ENCODE measurements at regions not wholly inside any gene's neighbourhood (a gene's known extent, or its start where the extent isn't known, plus 50 kb on each side); places are given as distances from the start of the nearest gene placed in this dataset.

DNA sequence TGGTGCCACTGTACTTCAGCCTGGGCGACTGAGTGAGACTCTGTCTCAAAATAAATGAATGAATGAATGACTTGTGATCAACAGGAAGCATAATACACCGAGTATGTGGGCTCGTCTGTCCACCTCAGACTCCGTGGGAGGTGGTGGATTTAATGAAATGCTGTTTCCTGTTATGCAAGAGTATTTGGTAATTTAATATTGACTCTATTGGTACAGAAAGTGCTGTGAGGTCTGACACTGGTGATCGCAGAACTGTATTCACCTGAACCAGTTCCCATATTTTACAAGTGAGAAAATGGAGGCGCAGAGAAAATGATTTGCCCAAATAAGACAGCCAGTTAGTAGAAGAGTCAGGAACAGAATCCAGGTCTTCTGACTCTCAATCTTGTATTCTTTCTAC, 423.3 kb downstream of the RAPGEF2 start:
- no peaks in the 10 kb centered on the region for H3K4me1 ChIP-seq (ENCODE audit: control insufficient read depth in 5 of 5, insufficient read depth in 5 of 5, low read length in 5 of 5)
- no peak for TF ChIP-seq CTCF (IDR thresholded peaks at IDR 0.05; ENCODE audit: control extremely low read depth, extremely low read depth)
- H3K36me3 ChIP-seq (ENCODE audit: control insufficient read depth in 4 of 4, insufficient read depth in 4 of 4, low read length in 4 of 4) = no peaks in the 10 kb centered on the region
- H3K9me3 ChIP-seq (ENCODE audit: control insufficient read depth in 4 of 4, insufficient read depth in 3 of 4, low read length in 3 of 4) = no peaks in the 10 kb centered on the region
- no peak overlapping the region for H3K9ac ChIP-seq (ENCODE audit: insufficient read depth in 1 of 2, low read length in 2 of 2)
- 52 to 73% methylated on average over 6 of the region's 6 CpGs for WGBS, 2 donors
- DNase-seq (no peak), ATAC-seq (ENCODE audit: insufficient read depth, low FRiP score) (no peak)
- H3K4me3 ChIP-seq = no peak overlapping the region
- H3K27me3 ChIP-seq (ENCODE audit: control insufficient read depth in 3 of 3, insufficient read depth in 3 of 3, low read length in 2 of 3) = no peaks in the 10 kb centered on the region
- no peak overlapping the region for H3K27ac ChIP-seq (ENCODE audit: low read depth in 1 of 2, low read length in 1 of 2)

DNA sequence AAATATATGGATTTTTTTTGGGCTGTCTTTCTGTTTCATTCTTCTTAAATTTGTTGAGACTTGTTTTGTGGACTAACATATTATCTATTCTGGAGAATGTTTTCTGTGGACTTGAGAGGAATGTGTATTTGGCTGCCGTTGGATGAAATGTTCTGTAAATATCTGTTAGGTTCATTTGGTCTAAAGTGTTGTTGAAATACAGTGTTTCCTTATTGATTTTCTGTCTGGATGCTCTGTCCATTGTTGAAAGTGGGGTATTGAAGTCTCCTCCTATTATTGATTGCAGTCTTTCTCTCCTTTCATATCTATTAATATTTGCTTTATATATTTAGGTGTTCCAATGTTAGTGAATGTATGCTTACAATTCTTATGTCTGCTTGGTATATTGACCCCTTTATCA, 431.8 kb downstream of the RAPGEF2 start:
- Histone ChIP-seq H3K9me3 (ENCODE audit: control insufficient read depth in 4 of 4, insufficient read depth in 3 of 4, low read length in 3 of 4) (peaks cover 0 to 5% (median 4%) of the 10 kb centered on the region in 4 donors), H3K27ac (ENCODE audit: low read depth in 1 of 2, low read length in 1 of 2) (no peak overlapping the region), H3K27me3 (ENCODE audit: control insufficient read depth in 3 of 3, insufficient read depth in 3 of 3, low read length in 2 of 3) (no peaks in the 10 kb centered on the region), H3K9ac (ENCODE audit: insufficient read depth in 1 of 2, low read length in 2 of 2) (no peak overlapping the region), H3K36me3 (ENCODE audit: control insufficient read depth in 4 of 4, insufficient read depth in 4 of 4, low read length in 4 of 4) (no peaks in the 10 kb centered on the region), H3K4me3 (no peak overlapping the region), H3K4me1 (ENCODE audit: control insufficient read depth in 5 of 5, insufficient read depth in 5 of 5, low read length in 5 of 5) (no peaks in the 10 kb centered on the region)
- WGBS, 2 donors = 65 to 90% methylated on average over 1 of the region's 1 CpG
- DNase-seq (no peak), ATAC-seq (ENCODE audit: insufficient read depth, low FRiP score) (no peak)
- no peak for TF ChIP-seq CTCF (IDR thresholded peaks at IDR 0.05; ENCODE audit: control extremely low read depth, extremely low read depth)

DNA sequence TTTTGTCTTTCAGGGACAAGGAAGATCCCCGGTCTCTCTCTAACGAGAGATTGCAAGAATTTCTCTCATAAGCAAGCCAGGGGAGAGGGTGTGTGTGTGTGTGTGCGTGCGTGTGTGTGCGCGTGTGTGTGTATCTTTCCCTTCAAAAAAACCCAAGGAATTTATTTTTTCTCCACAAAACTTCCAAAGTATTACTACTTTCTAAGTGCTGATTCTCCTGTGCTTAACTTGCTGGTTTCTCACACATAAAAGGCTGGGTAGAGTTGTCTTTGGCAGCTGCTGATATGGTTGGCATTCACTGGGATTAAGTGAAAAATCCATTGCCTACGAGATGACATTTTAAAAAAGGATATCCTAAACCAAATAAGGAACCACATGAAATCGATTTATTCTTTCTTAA, 435.7 kb downstream of the RAPGEF2 start:
- TF ChIP-seq CTCF (IDR thresholded peaks at IDR 0.05; ENCODE audit: control extremely low read depth, extremely low read depth) = no peak
- no peak overlapping the region for H3K27ac ChIP-seq (ENCODE audit: low read depth in 1 of 2, low read length in 1 of 2)
- H3K9ac ChIP-seq (ENCODE audit: insufficient read depth in 1 of 2, low read length in 2 of 2) = no peak overlapping the region
- ATAC-seq (ENCODE audit: insufficient read depth, low FRiP score) (no peak), DNase-seq (no peak)
- 66 to 81% methylated on average over 8 of the region's 8 CpGs for WGBS, 2 donors
- no peaks in the 10 kb centered on the region for H3K27me3 ChIP-seq (ENCODE audit: control insufficient read depth in 3 of 3, insufficient read depth in 3 of 3, low read length in 2 of 3)
- no peak overlapping the region for H3K4me3 ChIP-seq
- no peaks in the 10 kb centered on the region for H3K36me3 ChIP-seq (ENCODE audit: control insufficient read depth in 4 of 4, insufficient read depth in 4 of 4, low read length in 4 of 4)
- no peaks in the 10 kb centered on the region for H3K4me1 ChIP-seq (ENCODE audit: control insufficient read depth in 5 of 5, insufficient read depth in 5 of 5, low read length in 5 of 5)
- H3K9me3 ChIP-seq (ENCODE audit: control insufficient read depth in 4 of 4, insufficient read depth in 3 of 4, low read length in 3 of 4) = peaks cover 0 to 5% (median 4%) of the 10 kb centered on the region in 4 donors

DNA sequence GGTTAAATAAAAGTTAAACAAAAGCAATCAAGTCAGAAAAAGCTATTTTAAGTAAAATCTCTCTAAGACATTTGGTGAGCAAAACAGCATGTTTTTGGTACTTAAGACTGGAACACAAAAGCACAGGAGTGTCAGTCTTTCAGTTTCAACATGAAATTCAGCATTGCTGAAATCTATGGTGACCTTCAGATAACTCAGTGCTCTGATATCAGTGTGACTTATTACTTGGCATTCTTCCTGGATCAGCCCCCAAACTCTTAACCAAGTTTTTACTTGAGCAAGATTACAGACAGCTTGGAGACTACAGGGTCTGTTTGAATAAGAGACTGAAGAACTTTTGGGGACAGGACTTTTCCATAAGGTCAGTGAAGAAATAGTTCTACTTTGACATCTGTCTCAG, 437.2 kb downstream of the RAPGEF2 start:
- ATAC-seq (ENCODE audit: insufficient read depth, low FRiP score) (no peak), DNase-seq (peak in 1 of 3 donors; percentile 22)
- peaks cover 0 to 5% (median 2%) of the 10 kb centered on the region in 4 donors for H3K9me3 ChIP-seq (ENCODE audit: control insufficient read depth in 4 of 4, insufficient read depth in 3 of 4, low read length in 3 of 4)
- H3K9ac ChIP-seq (ENCODE audit: insufficient read depth in 1 of 2, low read length in 2 of 2) = no peak overlapping the region
- H3K36me3 ChIP-seq (ENCODE audit: control insufficient read depth in 4 of 4, insufficient read depth in 4 of 4, low read length in 4 of 4) = no peaks in the 10 kb centered on the region
- no peaks in the 10 kb centered on the region for H3K4me1 ChIP-seq (ENCODE audit: control insufficient read depth in 5 of 5, insufficient read depth in 5 of 5, low read length in 5 of 5)
- H3K27ac ChIP-seq (ENCODE audit: low read depth in 1 of 2, low read length in 1 of 2) = no peak overlapping the region
- no peak for TF ChIP-seq CTCF (IDR thresholded peaks at IDR 0.05; ENCODE audit: control extremely low read depth, extremely low read depth)
- H3K27me3 ChIP-seq (ENCODE audit: control insufficient read depth in 3 of 3, insufficient read depth in 3 of 3, low read length in 2 of 3) = no peaks in the 10 kb centered on the region
- no peak overlapping the region for H3K4me3 ChIP-seq

Data from lung (tissue), 11 donors.